Inferior parietal cortex (tissue), 1 donor: ENCODE measurements at regions not wholly inside any gene's neighbourhood (a gene's known extent, or its start where the extent isn't known, plus 50 kb on each side); places are given as distances from the start of the nearest gene placed in this dataset.
"Not testable (repeated sequence)": the region's sequence is repeated elsewhere in the genome, so short reads cannot be mapped to it uniquely, and the experiment has no call there.

Source experiments
- DNase-seq: peaks from one replicate; pipeline ENCODE4 v3.0.0-alpha.2; 2016; ENCODE audit errors: extremely low spot score

DNA sequence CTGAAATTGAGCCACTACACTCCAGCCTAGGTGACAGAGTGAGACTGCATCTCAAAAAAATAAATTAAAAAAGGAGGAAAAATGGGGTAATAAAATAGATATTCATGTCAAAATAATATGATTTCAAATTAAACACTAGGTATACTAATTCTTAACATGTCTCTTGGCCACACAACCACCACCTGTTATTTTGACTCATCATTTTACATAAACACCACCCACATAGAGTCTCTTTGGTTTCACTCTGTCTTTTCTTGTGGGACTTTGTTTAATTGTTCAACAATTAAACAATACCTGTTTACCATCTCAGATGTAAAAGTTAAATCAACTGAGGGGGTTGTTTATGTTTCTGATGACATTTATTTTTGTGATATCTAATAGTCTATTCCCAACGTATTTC is 476.8 kb upstream of the ADGRB3 start:
- no peak for DNase-seq

GRCh38 chr6:68144667-68145066 is 490.4 kb upstream of the ADGRB3 start:
- DNase-seq, result no peak

- no peak for DNase-seq
These were observed 493.9 kb upstream of the ADGRB3 start for GRCh38 chr6:68141190-68141589.

DNA sequence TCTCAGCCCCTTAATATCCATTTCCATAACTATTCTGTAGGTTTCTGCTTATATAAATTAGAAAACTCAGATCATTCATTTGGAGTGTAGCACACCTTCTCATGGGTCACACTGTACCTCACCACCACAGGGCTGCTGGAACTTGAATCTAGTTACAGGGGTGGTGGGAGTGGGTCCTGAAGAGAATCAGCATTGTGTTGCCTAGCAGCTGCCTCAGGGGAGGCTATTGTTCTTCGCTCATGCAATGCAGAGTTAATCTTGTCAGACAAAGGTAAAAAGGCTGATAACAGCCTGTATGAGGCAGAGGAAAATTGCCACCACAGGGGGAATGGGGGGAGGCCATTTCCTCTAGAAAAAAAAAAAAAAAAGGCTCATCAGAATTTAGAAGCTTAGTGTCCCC is 496.0 kb upstream of the ADGRB3 start:
- no peak for DNase-seq

DNA sequence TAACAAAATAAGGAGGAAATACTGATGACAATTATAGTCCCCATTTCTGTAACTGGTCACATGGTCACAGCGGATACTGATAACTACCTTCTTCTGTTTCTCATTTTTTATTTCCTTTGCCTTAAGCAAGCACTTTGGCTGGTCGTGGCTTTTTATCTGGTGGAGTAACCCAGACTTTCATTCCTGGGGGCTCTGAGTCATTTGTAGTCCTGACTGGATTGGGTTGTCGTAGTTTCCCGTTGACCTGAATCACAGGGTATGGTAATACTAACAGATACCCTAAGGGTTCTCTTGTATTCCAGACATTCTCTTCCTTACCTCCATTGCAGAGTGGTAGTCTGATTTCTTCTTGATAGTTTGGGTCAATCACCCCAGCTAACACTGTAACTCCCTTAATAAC is 500.3 kb upstream of the ADGRB3 start:
- no peak for DNase-seq

- no peak for DNase-seq
These were observed 506.9 kb upstream of the ADGRB3 start for GRCh38 chr6:68128211-68128610.

DNA sequence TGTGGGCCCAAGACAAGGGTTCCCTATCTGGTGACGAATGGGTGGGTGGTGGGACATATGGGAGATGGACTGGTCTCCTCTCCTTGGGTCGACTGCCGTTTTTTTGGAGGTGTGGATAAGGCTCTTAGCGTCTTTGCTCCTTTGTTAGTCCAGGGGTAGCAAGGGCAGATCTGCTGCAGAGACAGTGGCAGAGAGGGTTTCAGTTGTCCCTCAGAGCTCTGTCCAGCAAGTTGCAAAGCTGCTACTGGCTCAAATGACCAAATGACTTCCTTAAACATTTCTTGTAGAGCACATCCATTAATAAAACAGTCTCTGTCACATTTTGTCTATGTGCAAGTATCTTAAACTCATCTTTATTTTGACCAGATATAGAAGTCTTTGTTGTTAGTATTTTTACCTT is 508.0 kb upstream of the ADGRB3 start:
- no peak for DNase-seq

GRCh38 chr6:68126089-68126749 is 508.9 kb upstream of the ADGRB3 start:
- DNase-seq, result no peak

GRCh38 chr6:68122975-68123374 is 512.1 kb upstream of the ADGRB3 start:
- not testable (repeated sequence) for DNase-seq

DNA sequence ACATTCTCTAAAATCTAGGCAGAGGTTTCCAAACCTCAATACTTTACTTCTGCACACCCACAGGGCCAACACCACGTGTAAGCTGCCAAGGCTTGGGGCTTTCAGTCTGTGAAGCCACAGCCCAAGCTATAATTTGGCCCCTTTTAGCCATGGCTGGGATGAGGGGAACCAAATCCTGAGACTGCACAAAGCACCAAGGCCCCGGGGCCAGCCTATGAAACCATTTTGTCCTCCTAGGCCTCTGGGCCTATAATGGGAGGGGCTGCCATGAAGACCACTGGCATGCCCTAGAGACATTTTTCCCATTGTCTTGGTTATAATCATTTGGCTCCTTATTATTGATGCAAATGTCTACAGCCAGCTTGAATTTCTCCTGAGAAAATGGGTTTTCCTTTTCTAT is 513.0 kb upstream of the ADGRB3 start:
- DNase-seq, result no peak

GRCh38 chr6:68120954-68121353 is 514.1 kb upstream of the ADGRB3 start:
- DNase-seq, result not testable (repeated sequence)

DNA sequence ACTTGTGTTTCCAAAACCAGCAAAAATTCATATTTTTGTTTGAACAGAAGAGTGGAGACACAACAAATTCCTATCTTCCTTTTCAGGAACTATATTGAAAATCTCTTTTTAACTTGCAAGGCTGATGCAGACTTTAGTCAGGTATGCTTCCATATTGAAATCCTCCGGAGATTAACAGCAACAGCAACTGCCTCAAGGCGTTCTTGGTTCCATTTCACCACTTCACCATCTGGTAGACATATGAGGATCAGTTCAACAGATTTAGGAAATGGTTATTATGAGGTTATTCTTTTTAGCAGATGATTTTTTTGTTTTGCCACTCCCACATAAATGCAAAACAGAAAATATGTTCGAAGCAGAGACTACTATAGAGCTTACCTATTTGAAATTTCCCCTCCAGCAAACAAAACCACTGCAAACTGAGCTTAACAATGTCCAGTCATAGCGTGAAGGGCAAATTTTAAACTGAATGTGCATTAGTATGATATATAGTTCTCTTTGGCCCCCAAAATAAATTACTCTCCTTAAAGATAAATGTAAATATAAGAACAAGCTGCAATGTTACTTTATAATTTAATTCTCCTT is 520.5 kb upstream of the ADGRB3 start:
- no peak for DNase-seq

GRCh38 chr6:68108233-68108835 is 526.7 kb upstream of the ADGRB3 start:
- DNase-seq, result peak; percentile 24

DNA sequence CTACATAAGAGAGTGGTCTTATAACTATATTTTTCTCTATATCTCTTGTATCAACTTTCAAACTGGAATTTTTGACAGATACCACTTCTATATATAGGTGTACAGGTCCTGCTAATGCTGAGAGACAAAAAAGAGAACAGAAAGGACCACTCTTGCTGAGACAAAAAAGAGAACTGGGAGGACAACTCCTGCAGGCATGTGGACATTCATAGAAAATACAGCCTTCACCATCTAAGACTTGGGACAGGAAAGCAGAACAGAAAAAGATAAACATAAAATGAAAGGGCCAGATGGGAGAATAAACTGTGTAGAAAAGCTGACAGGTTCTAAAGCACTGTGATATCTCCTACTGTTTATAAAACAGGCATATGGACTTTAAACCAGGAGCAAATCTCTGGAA is 541.0 kb upstream of the ADGRB3 start:
- DNase-seq, result no peak

- DNase-seq, result no peak
These were observed 547.5 kb upstream of the ADGRB3 start for GRCh38 chr6:68087399-68088133.

DNA sequence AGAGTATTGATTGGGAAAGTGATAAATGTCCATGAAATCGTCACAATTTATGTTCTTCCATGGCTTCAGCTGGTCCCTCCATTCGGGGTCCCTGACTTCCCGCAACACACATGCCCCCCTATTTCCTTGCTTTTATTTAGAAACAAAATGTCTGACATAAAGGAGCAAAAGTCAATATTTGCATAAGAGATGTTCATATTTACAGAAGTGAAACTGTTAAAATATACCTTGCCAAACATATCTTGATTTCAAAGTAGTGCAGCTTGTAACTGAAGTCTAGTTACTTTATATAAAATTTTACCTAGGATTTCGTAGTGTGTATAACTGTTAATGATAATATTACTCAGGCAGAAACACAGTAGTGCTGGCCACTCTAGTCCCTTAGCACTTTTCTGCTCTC is 548.9 kb upstream of the ADGRB3 start:
- DNase-seq, result no peak

GRCh38 chr6:68085599-68085998 is 549.5 kb upstream of the ADGRB3 start:
- not testable (repeated sequence) for DNase-seq

- no peak for DNase-seq
These were observed 553.0 kb upstream of the ADGRB3 start for GRCh38 chr6:68082086-68082485.

DNA sequence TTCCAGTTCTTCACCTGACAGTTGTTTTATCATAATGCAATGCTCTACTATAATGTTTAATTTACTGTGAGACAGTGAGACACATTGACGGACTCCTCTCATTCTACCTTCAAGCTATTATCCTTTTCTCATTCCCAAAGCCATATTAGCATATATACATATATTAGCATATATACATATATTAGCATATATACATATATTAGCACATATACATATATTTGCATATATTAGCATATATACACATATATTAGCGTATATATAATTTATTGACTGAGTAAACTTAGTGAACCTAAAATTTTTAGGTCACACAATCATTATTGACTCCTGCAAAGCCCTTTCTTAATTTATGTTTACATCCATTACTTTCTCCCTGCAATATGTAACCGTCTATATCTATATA is 555.0 kb upstream of the ADGRB3 start:
- DNase-seq, result no peak

DNA sequence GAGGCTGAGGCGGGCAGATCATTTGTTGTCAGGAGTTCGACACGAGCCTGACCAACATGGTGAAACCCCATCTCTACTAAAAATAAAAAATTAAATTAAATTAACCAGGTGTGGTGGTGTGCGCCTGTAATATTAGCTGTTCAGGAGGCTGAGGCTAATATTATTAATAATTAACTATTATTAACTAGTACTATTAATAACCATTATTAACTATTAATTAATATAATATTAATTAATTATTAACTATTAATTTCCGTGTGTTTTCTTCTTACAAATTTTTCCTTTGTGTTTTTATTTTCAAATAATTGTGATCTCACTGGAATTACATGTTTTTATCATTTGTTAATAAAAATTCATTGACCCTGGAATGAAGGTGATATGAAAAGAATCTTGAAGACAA is 557.4 kb upstream of the ADGRB3 start:
- no peak for DNase-seq

DNA sequence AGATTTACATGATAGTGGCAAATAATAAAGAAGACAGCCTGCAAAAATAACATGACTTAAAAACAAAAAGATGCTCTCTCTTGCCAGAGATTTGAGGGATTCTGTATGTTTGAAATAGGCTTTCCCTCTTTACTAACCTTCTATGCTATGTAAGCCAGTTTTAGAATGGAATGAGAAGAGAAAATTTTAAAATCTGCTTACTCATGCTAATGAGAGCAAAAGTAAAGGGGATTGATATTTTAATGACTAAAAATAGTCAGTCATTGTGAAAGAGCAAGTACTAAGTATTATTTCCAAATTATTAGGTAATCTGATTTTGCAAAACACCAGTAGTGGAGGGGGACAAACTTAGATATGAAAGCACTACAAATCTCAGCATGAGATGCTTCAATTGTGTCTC is 563.3 kb upstream of the ADGRB3 start:
- DNase-seq, result no peak

- DNase-seq, result no peak
These were observed 565.0 kb upstream of the ADGRB3 start for GRCh38 chr6:68069921-68070710.
